OCI-LY7 (cell line): ENCODE measurements at regions not wholly inside any gene's neighbourhood (a gene's known extent, or its start where the extent isn't known, plus 50 kb on each side); places are given as distances from the start of the nearest gene placed in this dataset.

Source experiments
- BruUV-seq: library from RNA; stranded (reverse); fragments of 400-500 nt; replicated peaks from 2 replicates; lab custom pipeline; 2021; lab: Mats Ljungman, UMichigan
- CTCF ChIA-PET: fragments of 300-600 bp; sonication (Branson Sonifier 250); formaldehyde crosslinking; loops from one replicate; lab custom pipeline; 2022; ENCODE audit warnings: antibody characterized with exemption; ENCODE audit not compliant: unreplicated experiment; lab: Charles Lee
- POLR2A ChIA-PET: fragments of 300-600 bp; sonication (Branson Sonifier 250); formaldehyde crosslinking; loops from one replicate; lab custom pipeline; 2022; ENCODE audit warnings: antibody characterized with exemption; lab: Charles Lee
- DNase-seq: peaks from one replicate; pipeline ENCODE4 v3.0.0-alpha.2; 2015; ENCODE audit warnings: low spot score
- H2AFZ ChIP-seq: fragments of 200-600 bp; sonication (generic), shearing (Covaris generic); 2 replicates; pipeline ENCODE4 v1.6.1; 2014; ENCODE audit warnings: mild to moderate bottlenecking, antibody characterized with exemption, low read length, moderate library complexity
- H3K27ac ChIP-seq: fragments of 200-600 bp; sonication (generic); 2 replicates; pipeline ENCODE4 v1.5.1; 2014; ENCODE audit warnings: mixed run types, low read depth, mild to moderate bottlenecking, moderate library complexity, low read length, inconsistent platforms; ENCODE audit not compliant: poor library complexity, severe bottlenecking
- H3K36me3 ChIP-seq: fragments of 200-600 bp; sonication (generic); 2 replicates; pipeline ENCODE4 v1.6.1; 2014; ENCODE audit warnings: mild to moderate bottlenecking, antibody characterized with exemption, low read length, moderate library complexity, mixed read lengths; ENCODE audit not compliant: insufficient read depth
- H3K4me1 ChIP-seq: fragments of 200-600 bp; sonication (generic); 2 replicates; pipeline ENCODE4 v1.5.1; 2014; ENCODE audit warnings: mild to moderate bottlenecking, low read length; ENCODE audit not compliant: insufficient read depth, poor library complexity, severe bottlenecking
- H3K4me2 ChIP-seq: fragments of 200-600 bp; sonication (generic); 2 replicates; pipeline ENCODE4 v1.6.1; 2014; ENCODE audit warnings: mild to moderate bottlenecking, low read length
- H3K4me3 ChIP-seq: fragments of 200-600 bp; sonication (generic); 2 replicates; pipeline ENCODE4 v1.5.1; 2014; ENCODE audit warnings: mild to moderate bottlenecking, low read depth, low read length; ENCODE audit not compliant: poor library complexity, severe bottlenecking
- H3K79me2 ChIP-seq: fragments of 200-600 bp; sonication (generic); 2 replicates; pipeline ENCODE4 v1.6.1; 2016; ENCODE audit warnings: low read depth, mild to moderate bottlenecking, low read length, moderate library complexity, mixed read lengths; ENCODE audit not compliant: insufficient read depth
- H3K9me2 ChIP-seq: fragments of 200-600 bp; sonication (generic); 2 replicates; pipeline ENCODE4 v1.6.1; 2016; ENCODE audit warnings: mild to moderate bottlenecking, low read length, mixed read lengths; ENCODE audit not compliant: insufficient read depth
- H3K9me3 ChIP-seq: fragments of 200-600 bp; sonication (generic); 2 replicates; pipeline ENCODE4 v1.6.1; 2014; ENCODE audit warnings: mild to moderate bottlenecking, mixed run types, low read length, mixed read lengths
- H4K20me1 ChIP-seq: fragments of 200-600 bp; sonication (generic); 2 replicates; pipeline ENCODE4 v1.6.1; 2014; ENCODE audit warnings: mild to moderate bottlenecking, antibody characterized with exemption, low read length, moderate library complexity, mixed read lengths; ENCODE audit not compliant: insufficient read depth
- EZH2phosphoT487 ChIP-seq: fragments of 200-600 bp; sonication (generic); IDR thresholded peaks from 2 replicates; pipeline ENCODE4 v1.6.1; 2018; ENCODE audit warnings: low read depth, borderline replicate concordance, mild to moderate bottlenecking, mixed run types, antibody characterized with exemption, low read length, moderate library complexity, mixed read lengths
- intact Hi-C: fragments of 100-400 bp; cut with micrococcal nuclease; formaldehyde crosslinking; loops from one replicate; pipeline ENCODE4 v1.10.0; 2022; ENCODE audit not compliant: unreplicated experiment
- TF ChIP-seq, protein P1 (sequence below): fragments of 200-600 bp; sonication (generic); conservative IDR thresholded peaks from 2 replicates; pipeline ENCODE4 v1.5.1; 2014; ENCODE audit warnings: mild to moderate bottlenecking, antibody characterized with exemption, low read length, moderate library complexity, mixed read lengths

DNA sequence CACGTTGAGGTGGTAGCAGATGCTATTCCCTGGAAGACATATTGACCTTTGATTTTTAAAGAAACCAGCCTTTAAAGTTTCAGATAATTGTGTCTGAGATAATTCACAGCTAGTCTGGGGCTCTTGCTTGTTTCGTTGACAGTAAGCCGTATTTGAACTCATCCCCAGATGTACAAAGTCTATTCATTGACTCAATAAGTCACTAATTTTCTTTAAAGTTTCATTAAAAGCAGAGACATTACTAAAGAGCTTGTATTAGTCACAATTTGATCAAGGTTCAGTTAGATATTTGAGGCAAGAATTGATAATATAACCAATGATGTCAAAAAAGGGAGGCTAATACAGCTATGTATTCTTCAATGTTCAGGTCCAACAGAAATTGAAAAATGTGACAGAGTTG, 158.0 kb downstream of the PCSK1 start:
- Histone ChIP-seq H3K79me2 (no peaks in the 10 kb centered on the region), H4K20me1 (no peaks in the 10 kb centered on the region), H3K4me3 (no peak overlapping the region), H3K27ac (no peak overlapping the region), H3K4me2 (no peak overlapping the region), H3K9me3 (no peaks in the 10 kb centered on the region), H2AFZ (no peak overlapping the region), H3K9me2 (no peaks in the 10 kb centered on the region), H3K4me1 (no peaks in the 10 kb centered on the region), H3K36me3 (no peaks in the 10 kb centered on the region)
- no TSS peak for BruUV-seq
- no peak for DNase-seq
- CTCF ChIA-PET, result no interaction called here
- POLR2A ChIA-PET, result interaction anchor here (0.8 to 0.9 kb wide), 2 partner anchors 11 to 19 kb away, joined by 3 read pairs; no protein-coding TSS in a partner anchor
- intact Hi-C loops, result no loop called here
- no peak for TF ChIP-seq EZH2phosphoT487
- TF ChIP-seq, protein P1, sequence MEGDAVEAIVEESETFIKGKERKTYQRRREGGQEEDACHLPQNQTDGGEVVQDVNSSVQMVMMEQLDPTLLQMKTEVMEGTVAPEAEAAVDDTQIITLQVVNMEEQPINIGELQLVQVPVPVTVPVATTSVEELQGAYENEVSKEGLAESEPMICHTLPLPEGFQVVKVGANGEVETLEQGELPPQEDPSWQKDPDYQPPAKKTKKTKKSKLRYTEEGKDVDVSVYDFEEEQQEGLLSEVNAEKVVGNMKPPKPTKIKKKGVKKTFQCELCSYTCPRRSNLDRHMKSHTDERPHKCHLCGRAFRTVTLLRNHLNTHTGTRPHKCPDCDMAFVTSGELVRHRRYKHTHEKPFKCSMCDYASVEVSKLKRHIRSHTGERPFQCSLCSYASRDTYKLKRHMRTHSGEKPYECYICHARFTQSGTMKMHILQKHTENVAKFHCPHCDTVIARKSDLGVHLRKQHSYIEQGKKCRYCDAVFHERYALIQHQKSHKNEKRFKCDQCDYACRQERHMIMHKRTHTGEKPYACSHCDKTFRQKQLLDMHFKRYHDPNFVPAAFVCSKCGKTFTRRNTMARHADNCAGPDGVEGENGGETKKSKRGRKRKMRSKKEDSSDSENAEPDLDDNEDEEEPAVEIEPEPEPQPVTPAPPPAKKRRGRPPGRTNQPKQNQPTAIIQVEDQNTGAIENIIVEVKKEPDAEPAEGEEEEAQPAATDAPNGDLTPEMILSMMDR, result no peak

DNA sequence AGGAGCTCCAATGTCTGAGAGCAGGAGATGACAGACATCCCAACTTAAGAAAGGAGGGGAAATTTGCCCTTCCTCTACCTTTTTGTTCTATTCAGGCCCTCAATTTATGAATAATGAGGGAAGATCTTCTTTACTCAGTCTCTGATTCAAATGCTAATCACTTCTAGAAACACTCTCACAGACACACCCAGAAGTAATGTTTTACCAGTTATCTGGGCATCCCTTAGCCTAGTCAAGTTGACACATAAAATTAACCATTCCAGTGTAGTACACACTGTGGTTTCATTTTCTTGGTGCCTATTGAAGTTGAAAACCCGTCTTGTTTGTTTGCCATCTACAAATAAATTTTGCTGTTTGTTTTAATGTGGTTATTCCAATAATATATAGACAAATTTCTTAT, 167.6 kb downstream of the PCSK1 start:
- TF ChIP-seq, protein P1, result no peak
- Histone ChIP-seq H3K4me1 (no peaks in the 10 kb centered on the region), H3K27ac (no peak overlapping the region), H3K9me3 (0 out of 2 replicates have a peak, but pooled peaks cover 5% of the 10 kb centered on the region), H3K4me2 (no peak overlapping the region), H3K4me3 (no peak overlapping the region), H3K36me3 (no peaks in the 10 kb centered on the region), H3K79me2 (no peaks in the 10 kb centered on the region), H3K9me2 (no peaks in the 10 kb centered on the region), H2AFZ (no peak overlapping the region), H4K20me1 (no peaks in the 10 kb centered on the region)
- no peak for DNase-seq
- no TSS peak for BruUV-seq
- ChIA-PET CTCF (no interaction called here), POLR2A (no interaction called here)
- intact Hi-C loops, result no loop called here

DNA sequence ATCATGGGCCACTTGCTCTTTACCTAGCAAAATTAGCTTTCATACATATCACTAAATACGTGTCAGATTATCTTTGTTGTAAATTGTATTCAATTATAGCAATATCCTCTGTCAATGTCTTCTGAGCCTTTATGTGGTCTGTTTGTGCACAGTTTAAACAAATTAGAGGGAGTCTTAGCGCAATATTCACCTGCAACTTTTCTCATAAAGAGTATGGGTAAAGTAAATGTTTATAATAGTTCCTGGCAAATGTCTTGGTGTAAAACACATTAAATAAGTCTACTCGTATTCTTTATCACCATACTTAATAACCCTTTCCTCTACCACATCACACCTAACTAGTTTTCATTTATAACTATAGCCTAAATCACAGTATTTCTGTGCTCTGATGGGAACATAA, 169.0 kb downstream of the PCSK1 start:
- Histone ChIP-seq H3K36me3 (no peaks in the 10 kb centered on the region), H2AFZ (no peak overlapping the region), H3K4me2 (no peak overlapping the region), H3K4me1 (no peaks in the 10 kb centered on the region), H3K9me3 (0 out of 2 replicates have a peak, but pooled peaks cover 5% of the 10 kb centered on the region), H4K20me1 (no peaks in the 10 kb centered on the region), H3K27ac (no peak overlapping the region), H3K9me2 (no peaks in the 10 kb centered on the region), H3K79me2 (no peaks in the 10 kb centered on the region), H3K4me3 (no peak overlapping the region)
- ChIA-PET POLR2A (no interaction called here), CTCF (no interaction called here)
- intact Hi-C loops, result no loop called here
- TF ChIP-seq EZH2phosphoT487, result no peak
- TF ChIP-seq, protein P1, result no peak
- BruUV-seq, result no TSS peak
- no peak for DNase-seq
